Liver (tissue), 8 donors: ENCODE measurements at regions not wholly inside any gene's neighbourhood (a gene's known extent, or its start where the extent isn't known, plus 50 kb on each side); places are given as distances from the start of the nearest gene placed in this dataset.

ENCODE experiments used
- DNase-seq: peaks from one replicate; pipeline ENCODE4 v3.0.0-alpha.2; 2017; ENCODE audit warnings: low spot score
- H3K27ac ChIP-seq, 2 donors: one replicate each; pipeline ENCODE4 v1.7.0; 2013; ENCODE audit warnings: inconsistent platforms in 2 of 2, low read length in 2 of 2, control low read depth in 1 of 2, low read depth in 1 of 2, mild to moderate bottlenecking in 1 of 2
- H3K27me3 ChIP-seq, 4 donors: one replicate each; pipeline versions ENCODE4 v1.6.1 to v1.7.0; 2013; ENCODE audit warnings: low read length in 3 of 4, inconsistent platforms in 1 of 4, mild to moderate bottlenecking in 1 of 4, moderate library complexity in 1 of 4; ENCODE audit not compliant: control insufficient read depth in 4 of 4, insufficient read depth in 4 of 4
- H3K36me3 ChIP-seq, 4 donors: one replicate each; pipeline versions ENCODE4 v1.6.1 to v1.7.0; 2013; ENCODE audit warnings: low read length in 3 of 4, mild to moderate bottlenecking in 3 of 4, low read depth in 1 of 4, moderate library complexity in 1 of 4; ENCODE audit not compliant: control insufficient read depth in 4 of 4, insufficient read depth in 3 of 4
- H3K4me1 ChIP-seq, 4 donors: one replicate each; pipeline versions ENCODE4 v1.6.1 to v1.7.0; 2013; ENCODE audit warnings: low read length in 3 of 4, mild to moderate bottlenecking in 3 of 4, moderate library complexity in 1 of 4; ENCODE audit not compliant: control insufficient read depth in 4 of 4, insufficient read depth in 4 of 4
- H3K4me3 ChIP-seq, 3 donors: one replicate each; pipeline versions ENCODE4 v1.6.1 to v1.7.0; 2013; ENCODE audit warnings: low read length in 3 of 3, control low read depth in 1 of 3, low read depth in 1 of 3, mild to moderate bottlenecking in 1 of 3
- H3K9ac ChIP-seq, 2 donors: one replicate each; pipeline ENCODE4 v1.7.0; 2013; ENCODE audit warnings: low read length in 2 of 2, mild to moderate bottlenecking in 2 of 2, moderate library complexity in 2 of 2, control low read depth in 1 of 2, low read depth in 1 of 2
- H3K9me3 ChIP-seq, 4 donors: one replicate each; pipeline versions ENCODE4 v1.6.1 to v1.7.0; 2013; ENCODE audit warnings: low read length in 3 of 4; ENCODE audit not compliant: control insufficient read depth in 4 of 4
- CTCF ChIP-seq: fragments of 150-350 bp; IDR thresholded peaks from 2 replicates; pipeline ENCODE4 v1.5.1; 2017; ENCODE audit warnings: improper control_type of control experiment, low read depth, low read length; ENCODE audit not compliant: missing input control
- EGR1 ChIP-seq, 2 donors: IDR thresholded peaks; 2 replicates each; pipeline ENCODE4 v1.6.1; 2016 to 2018; ENCODE audit warnings: antibody characterized with exemption in 2 of 2, low read depth in 2 of 2
- FOXA1 ChIP-seq: IDR thresholded peaks from 2 replicates; pipeline ENCODE4 v1.6.1; 2016; ENCODE audit warnings: antibody characterized with exemption
- FOXA2 ChIP-seq: IDR thresholded peaks from 2 replicates; pipeline ENCODE4 v1.6.1; 2016; ENCODE audit warnings: antibody characterized with exemption
- GABPA ChIP-seq, 2 donors: IDR thresholded peaks in 1 of 2; conservative IDR thresholded peaks in 1 of 2; 2 replicates each; pipeline ENCODE4 v1.6.1; 2016; ENCODE audit warnings: antibody characterized with exemption in 2 of 2, mild to moderate bottlenecking in 1 of 2, moderate library complexity in 1 of 2
- HNF4A ChIP-seq, 2 donors: conservative IDR thresholded peaks; 2 replicates each; pipeline ENCODE4 v1.6.1; 2016; ENCODE audit warnings: antibody characterized with exemption in 2 of 2, mild to moderate bottlenecking in 2 of 2
- HNF4G ChIP-seq: IDR thresholded peaks from 2 replicates; pipeline ENCODE4 v1.6.1; 2016; ENCODE audit warnings: antibody characterized with exemption
- JUND ChIP-seq, 2 donors: IDR thresholded peaks; 2 replicates each; pipeline ENCODE4 v1.6.1; 2016; ENCODE audit warnings: antibody characterized with exemption in 2 of 2
- RAD21 ChIP-seq, 2 donors: IDR thresholded peaks; 2 replicates each; pipeline ENCODE4 v1.6.1; 2016; ENCODE audit warnings: antibody characterized with exemption in 2 of 2, mild to moderate bottlenecking in 2 of 2
- RXRA ChIP-seq, 2 donors: IDR thresholded peaks; 2 replicates each; pipeline ENCODE4 v1.6.1; 2017 to 2018; ENCODE audit warnings: antibody characterized with exemption in 2 of 2, mild to moderate bottlenecking in 1 of 2
- SP1 ChIP-seq: IDR thresholded peaks from 2 replicates; pipeline ENCODE4 v1.6.1; 2018; ENCODE audit warnings: antibody characterized with exemption, mild to moderate bottlenecking
- TAF1 ChIP-seq: conservative IDR thresholded peaks from 2 replicates; pipeline ENCODE4 v1.6.1; 2016; ENCODE audit warnings: antibody characterized with exemption, mild to moderate bottlenecking
- YY1 ChIP-seq: IDR thresholded peaks from 2 replicates; pipeline ENCODE4 v1.6.1; 2016; ENCODE audit warnings: antibody characterized with exemption, mild to moderate bottlenecking
- ZBTB33 ChIP-seq: IDR thresholded peaks from 2 replicates; pipeline ENCODE4 v1.6.1; 2016; ENCODE audit warnings: antibody characterized with exemption
- WGBS: extraction: QIAGEN DNeasy Blood & Tissue Kit; methylation state at CpG from one replicate; pipeline ENCODE4 v1.1.7; 2013; 5-methylcytosine and 5-hydroxymethylcytosine counted together
- TF ChIP-seq, protein P1 (sequence below): IDR thresholded peaks from 2 replicates; pipeline ENCODE4 v1.6.1; 2016; ENCODE audit warnings: antibody characterized with exemption
- donor health status: healthy.
- donor health status: healthy.
- donor health status: healthy.
- donor health status: healthy.
- donor health status: healthy.

DNA sequence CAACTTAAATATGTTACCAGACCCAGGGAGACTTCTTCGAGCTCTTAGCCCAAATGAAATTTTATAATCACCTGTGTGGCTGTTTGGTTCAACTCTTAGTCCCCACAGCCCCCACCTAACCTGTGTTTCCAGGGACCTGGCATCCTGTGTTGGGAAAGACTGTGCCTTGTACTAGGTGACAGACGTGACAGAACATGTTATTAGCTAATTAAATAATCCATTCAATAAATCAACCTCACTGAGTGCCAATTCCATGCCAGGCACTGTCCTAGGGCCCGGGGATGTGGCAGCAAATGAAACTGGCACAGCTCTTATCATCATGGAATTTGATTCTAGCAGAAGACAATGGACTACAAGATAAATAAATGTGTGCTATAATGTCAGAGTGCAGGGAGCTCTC lies 431.9 kb downstream of the MIAT start:
- WGBS = 47% methylated on average over 3 of the region's 3 CpGs
- Histone ChIP-seq H3K9me3 (peaks cover 0 to 7% (median under 1%) of the 10 kb centered on the region in 4 donors), H3K4me1 (no peaks in the 10 kb centered on the region), H3K9ac (no peak overlapping the region), H3K27me3 (peaks cover 0 to 6% (median 0%) of the 10 kb centered on the region in 4 donors), H3K4me3 (no peak overlapping the region), H3K27ac (no peak overlapping the region), H3K36me3 (no peaks in the 10 kb centered on the region)
- TF ChIP-seq SP1 (no peak), ZBTB33 (no peak), FOXA2 (no peak), JUND (IDR thresholded peaks at IDR 0.05) (no peak), GABPA (IDR thresholded peaks at IDR 0.05 in 1 of 2, conservative IDR thresholded peaks at IDR 0.05 in 1 of 2) (no peak), YY1 (no peak), TAF1 (no peak), HNF4G (no peak), CTCF (no peak), FOXA1 (no peak), HNF4A (conservative IDR thresholded peaks at IDR 0.05) (no peak), EGR1 (IDR thresholded peaks at IDR 0.05; ENCODE audit: low read depth in 2 of 2) (no peak)
- TF ChIP-seq, protein P1, sequence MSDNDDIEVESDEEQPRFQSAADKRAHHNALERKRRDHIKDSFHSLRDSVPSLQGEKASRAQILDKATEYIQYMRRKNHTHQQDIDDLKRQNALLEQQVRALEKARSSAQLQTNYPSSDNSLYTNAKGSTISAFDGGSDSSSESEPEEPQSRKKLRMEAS = no peak
- DNase-seq = no peak

DNA sequence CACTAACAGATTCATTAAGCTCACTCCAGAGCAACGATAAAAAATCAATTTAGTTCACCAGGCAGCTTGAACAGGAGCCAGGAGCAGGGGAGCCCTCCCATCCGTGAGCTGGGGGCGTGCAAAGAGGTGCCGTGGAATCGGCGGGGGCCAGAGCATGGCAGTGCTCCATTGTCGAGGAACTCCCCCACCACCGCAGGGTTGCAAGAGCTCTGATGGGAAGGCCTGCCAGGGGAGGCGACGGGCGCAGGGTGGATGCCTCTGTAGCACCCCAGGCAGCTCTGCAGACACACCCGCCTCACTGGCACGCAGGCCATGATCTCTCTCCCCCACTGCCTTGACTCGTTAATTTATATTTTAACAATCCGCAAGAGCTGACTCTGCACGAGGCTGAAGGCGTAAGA lies 433.2 kb downstream of the MIAT start:
- no peaks in the 10 kb centered on the region for H3K4me1 ChIP-seq
- no peak for TF ChIP-seq FOXA1
- TF ChIP-seq RAD21 (IDR thresholded peaks at IDR 0.05) = no peak
- TF ChIP-seq RXRA (IDR thresholded peaks at IDR 0.05) = no peak
- no peak for TF ChIP-seq SP1
- TF ChIP-seq TAF1 = no peak
- no peak for TF ChIP-seq HNF4G
- TF ChIP-seq CTCF = no peak
- no peak for TF ChIP-seq FOXA2
- no peak overlapping the region for H3K9ac ChIP-seq
- H3K27ac ChIP-seq = no peak overlapping the region
- peaks cover 0 to 4% (median 0%) of the 10 kb centered on the region in 4 donors for H3K27me3 ChIP-seq
- WGBS = 81% methylated on average over 17 of the region's 17 CpGs
- H3K9me3 ChIP-seq = peaks cover 0 to 7% (median under 1%) of the 10 kb centered on the region in 4 donors
- no peaks in the 10 kb centered on the region for H3K36me3 ChIP-seq
- no peak overlapping the region for H3K4me3 ChIP-seq
- DNase-seq = no peak
